ENCODE measurements at regions not wholly inside any gene's neighbourhood (a gene's known extent, or its start where the extent isn't known, plus 50 kb on each side); places are given as distances from the start of the nearest gene placed in this dataset.

DNA sequence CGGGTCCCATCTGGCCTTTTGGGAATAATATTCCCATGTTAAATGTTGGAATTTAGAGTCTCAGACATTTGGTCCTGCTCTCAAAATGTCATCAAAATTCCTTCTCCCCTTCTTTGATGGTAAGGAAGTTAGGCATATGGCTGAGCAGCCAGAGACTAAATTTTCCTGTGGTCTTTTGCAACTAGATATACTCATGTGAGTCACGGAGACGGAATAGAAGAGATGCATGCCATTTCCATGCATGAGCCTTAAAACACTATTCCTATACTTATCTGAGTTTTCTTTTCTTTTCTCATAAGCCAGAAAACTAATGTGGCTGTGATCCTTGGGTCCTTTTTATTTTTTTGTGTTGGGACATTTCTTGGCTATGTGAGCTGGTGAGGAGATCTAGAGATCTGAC, 105.3 kb downstream of the NR2F2 start:
- TF ChIP-seq, protein P1, sequence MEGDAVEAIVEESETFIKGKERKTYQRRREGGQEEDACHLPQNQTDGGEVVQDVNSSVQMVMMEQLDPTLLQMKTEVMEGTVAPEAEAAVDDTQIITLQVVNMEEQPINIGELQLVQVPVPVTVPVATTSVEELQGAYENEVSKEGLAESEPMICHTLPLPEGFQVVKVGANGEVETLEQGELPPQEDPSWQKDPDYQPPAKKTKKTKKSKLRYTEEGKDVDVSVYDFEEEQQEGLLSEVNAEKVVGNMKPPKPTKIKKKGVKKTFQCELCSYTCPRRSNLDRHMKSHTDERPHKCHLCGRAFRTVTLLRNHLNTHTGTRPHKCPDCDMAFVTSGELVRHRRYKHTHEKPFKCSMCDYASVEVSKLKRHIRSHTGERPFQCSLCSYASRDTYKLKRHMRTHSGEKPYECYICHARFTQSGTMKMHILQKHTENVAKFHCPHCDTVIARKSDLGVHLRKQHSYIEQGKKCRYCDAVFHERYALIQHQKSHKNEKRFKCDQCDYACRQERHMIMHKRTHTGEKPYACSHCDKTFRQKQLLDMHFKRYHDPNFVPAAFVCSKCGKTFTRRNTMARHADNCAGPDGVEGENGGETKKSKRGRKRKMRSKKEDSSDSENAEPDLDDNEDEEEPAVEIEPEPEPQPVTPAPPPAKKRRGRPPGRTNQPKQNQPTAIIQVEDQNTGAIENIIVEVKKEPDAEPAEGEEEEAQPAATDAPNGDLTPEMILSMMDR (IDR thresholded peaks at IDR 0.05 in 4 of 5, conservative IDR thresholded peaks at IDR 0.05 in 1 of 5): no peak
- TF ChIP-seq POLR2A (IDR thresholded peaks at IDR 0.05): no peak

Data from gastrocnemius medialis (tissue), 4 donors.